Activated CD8-positive, alpha-beta memory T cell treated with anti-CD3 and anti-CD28 coated beads, Interleukin-2, amount 50 U/mL, for 1 hour (primary cell): ENCODE measurements at regions not wholly inside any gene's neighbourhood (a gene's known extent, or its start where the extent isn't known, plus 50 kb on each side); places are given as distances from the start of the nearest gene placed in this dataset.
"Not testable (repeated sequence)": the region's sequence is repeated elsewhere in the genome, so short reads cannot be mapped to it uniquely, and the experiment has no call there.

Experiments
- DNase-seq: peaks from one replicate; pipeline ENCODE4 v3.0.0-alpha.2; 2020; ENCODE audit errors: extremely low read depth

DNA sequence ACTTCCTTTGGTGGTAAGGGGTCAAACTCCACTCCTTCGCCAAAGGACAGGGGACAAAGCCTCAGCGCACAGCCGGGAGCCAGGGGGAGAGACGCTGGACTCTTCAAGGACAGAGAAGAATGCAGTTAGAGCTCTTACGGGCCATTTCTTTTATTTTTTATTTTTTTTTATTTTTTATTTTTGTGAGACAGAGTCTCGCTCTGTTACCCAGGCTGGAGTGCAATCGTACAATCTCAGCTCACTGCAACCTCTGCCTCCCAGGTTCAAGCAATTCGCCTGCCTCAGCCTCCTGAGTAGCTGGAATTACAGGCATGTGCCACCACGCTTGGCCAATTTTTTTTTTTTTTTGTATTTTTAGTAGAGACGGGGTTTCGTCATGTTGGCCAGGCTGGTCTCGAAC lies 93.2 kb upstream of the RPH3AL start, which contains the start of gene RFLNB:
Gene RFLNB, minus strand, starts transcription at position 101 of the 400 bp plus-strand sequence.
- DNase-seq, result not testable (repeated sequence)

DNA sequence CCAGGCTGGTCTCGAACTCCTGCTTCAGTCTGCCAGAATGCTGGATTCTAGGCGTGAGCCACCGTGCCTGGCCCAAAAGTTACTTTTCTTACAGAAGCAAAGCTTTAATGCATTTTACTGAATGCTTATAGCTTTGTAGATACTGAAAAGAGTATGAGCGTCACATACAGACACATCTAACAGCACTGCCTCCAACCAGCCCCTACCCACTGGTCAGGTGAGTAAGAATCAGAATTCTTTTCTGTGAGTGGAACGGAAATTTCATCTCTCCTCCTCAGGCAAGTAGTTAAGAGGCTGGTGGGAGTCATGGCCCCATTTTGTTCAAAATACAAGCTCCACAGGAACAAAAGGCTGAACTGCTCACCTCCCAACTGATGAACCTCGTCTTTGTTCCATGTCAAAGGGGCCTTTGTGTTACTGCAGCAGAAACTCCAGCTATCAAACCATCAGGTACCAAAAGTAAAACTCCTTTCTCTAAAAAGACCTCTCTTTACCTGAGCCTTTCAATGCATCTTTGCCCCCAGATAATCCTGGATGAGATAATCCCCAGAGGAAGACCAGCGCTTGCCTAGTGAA lies 92.4 kb upstream of the RPH3AL start:
- no peak for DNase-seq

DNA sequence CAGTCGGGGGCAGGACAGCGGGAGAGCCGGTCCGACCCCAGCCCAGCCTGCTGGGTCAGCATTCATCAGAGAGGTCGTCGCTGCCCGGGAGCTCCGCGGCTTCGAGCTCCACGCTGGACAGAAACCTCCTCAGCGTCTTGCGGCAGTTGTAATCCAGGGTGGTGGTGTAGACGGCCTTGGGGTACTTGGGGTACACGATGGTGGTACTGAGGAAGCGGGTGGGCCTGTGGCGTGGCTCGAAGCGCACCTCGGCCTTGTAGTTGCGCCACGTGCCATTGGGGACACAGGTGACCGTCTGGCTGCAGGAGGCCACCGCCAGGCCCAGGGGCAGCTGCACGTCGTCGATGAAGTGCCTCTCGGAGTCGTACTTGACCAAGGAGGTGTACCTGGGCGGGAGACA lies 90.5 kb upstream of the RPH3AL start:
- DNase-seq, result no peak

DNA sequence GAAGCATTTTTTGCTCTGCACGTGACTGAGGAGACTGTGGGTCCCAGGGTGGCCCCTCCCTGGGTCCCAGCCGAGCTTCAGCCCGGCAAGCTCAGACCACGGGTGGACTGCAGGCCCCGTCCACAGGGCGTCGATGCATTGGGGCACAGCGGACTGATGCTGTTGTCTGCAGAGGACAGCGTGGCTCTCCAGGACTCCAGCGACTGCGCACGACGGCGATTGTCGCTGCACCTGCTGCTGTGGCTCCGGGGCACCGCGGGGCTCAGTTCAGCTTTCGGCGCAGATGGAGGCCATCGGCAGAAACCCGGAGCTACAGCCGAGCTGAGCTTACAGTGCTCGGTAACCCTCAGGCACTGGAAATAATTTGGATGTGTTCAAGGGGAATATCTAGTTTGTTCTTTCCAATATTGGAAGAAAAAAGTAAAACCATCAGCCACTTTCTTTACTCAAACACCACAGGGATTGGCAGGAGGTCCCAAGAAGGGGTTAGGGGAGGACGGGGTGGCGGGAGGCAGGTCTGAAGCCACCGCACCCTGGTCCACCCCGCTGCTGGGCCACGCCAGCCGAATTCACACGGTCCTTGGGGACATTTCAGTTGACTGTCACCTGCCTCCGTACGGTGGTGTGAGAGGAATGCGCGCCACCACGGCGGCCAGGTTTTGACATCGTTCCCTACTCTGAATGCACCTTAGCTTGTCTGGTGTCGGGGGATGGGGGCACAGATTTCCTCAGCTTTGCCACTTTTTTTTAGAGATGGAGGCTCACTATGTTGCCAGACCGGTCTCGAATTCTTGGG lies 88.7 kb upstream of the RPH3AL start:
- no peak for DNase-seq

DNA sequence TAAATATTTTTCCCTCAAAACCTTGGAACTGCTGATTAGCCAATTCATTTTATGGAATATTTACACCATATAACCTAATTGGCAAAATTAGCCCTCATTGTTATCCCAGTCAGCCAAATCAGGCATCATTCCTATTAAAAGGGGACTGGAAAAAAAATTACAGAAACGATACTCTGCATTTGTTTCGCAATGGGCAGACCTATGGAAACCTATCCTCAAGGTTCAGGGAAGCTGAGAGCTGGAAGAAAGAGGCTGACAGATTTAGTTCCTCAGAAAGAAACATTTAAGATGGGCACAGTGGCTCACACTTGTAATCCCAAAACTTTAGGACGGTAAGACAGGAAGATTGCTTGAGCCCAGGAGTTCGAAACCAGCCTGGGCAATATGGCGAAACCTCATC lies 85.6 kb upstream of the RPH3AL start:
- no peak for DNase-seq

DNA sequence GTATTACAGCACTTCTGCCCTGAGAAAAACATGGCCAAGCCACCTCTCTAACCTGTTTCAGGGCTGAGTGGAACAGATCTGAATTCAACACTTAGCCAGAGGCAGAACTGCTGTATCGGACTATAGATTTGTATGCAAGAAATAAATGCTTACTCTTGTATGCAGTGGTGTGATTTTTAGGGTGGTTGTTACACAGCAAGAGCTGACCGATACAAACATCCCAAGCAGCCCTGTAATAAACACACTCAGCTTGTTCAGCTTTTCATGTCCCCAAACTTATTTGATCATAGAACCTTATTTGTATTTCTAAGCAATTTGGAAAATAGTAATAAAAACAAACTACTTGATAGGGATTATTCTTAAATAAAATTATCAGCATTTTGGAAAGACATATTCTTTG lies 84.9 kb upstream of the RPH3AL start:
- DNase-seq, result no peak

DNA sequence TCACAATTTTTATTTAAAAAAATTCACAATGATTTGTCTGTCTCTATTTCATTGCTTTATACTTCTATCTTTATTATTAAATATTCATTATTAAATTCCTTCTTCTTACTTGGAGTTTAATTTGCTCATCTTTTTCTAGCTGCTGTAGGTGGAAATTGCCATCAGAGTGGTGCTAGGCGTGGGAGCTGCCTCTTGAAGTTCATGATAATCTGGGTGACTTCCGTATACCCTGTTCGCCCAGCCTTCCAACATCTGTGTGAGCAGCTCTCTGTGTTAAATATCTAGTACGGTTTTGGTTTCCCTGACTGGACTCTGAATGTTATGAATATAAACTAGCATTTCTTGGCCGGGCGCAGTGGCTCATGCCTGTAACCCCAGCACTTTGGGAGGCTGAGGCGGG lies 84.0 kb upstream of the RPH3AL start:
- no peak for DNase-seq

DNA sequence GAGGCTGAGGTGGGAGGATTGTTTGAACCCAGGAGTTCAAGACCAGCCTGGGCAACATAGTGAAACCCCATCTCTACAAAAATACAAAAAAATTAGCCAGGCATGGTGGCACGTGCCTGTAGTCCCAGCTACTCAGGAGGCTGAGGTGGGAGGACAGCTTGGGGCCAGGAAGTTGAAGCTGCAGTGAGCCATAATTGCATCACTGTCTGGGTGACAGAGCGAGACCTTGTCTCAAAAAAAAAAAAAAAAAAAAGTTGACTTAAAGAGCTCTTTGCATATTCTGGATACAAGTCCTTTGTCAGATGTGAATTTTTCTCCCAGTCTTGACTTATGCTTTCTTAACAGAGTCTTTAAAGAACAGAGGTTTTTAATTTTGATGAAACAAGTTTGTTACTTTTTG lies 79.9 kb upstream of the RPH3AL start:
- not testable (repeated sequence) for DNase-seq

DNA sequence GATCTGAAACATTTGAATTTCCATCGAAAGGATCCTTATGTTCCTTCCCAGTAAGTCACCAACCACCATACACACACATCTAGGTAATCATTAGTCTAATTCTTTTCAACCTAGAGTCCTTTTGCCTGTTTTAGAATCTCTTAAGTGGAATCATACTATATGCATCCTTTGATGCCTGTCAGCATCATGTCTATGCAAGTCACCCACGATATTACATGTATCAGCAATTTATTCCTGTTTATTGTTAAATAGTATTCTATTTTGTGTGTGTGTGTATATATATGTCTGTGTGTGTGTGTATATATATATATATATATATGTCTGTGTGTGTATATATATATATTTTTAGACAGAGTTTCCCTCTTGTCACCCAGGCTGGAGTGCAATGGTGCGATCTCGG lies 78.9 kb upstream of the RPH3AL start:
- no peak for DNase-seq

DNA sequence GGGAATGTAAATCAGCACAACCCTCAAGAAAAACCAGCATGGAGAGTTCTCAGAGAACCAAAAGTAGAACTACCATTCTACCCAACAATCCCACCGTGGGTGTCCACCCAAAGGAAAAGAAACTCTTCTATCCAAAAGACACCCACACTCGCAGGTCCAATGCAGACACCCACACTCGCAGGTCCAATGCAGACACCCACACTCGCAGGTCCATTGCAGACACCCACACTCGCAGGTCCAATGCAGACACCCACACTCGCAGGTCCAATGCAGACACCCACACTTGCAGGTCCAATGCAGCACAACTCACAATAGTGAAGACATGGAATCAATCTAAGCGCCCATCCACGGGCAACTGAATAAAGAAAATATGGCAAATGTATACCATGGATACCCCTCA lies 77.0 kb upstream of the RPH3AL start:
- DNase-seq, result no peak

DNA sequence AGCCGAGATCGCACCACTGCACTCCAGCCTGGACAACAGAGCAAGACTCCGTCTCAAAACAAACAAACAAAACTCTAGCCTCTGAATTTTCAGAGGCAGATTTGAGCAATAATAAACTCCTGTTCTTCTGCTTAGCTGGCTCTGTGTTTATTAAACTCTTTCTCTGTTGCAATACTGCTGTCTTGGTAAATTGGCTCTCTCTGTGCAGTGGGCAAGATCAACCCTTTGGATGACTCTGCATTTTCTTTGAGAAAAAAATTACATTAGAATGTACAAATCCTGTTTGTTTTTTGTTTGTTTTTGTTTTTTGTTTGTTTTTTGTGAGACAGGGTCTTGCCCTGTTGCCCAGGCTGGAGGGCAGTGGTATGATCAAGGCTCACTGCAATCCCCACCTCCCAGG lies 75.8 kb upstream of the RPH3AL start:
- DNase-seq, result no peak

DNA sequence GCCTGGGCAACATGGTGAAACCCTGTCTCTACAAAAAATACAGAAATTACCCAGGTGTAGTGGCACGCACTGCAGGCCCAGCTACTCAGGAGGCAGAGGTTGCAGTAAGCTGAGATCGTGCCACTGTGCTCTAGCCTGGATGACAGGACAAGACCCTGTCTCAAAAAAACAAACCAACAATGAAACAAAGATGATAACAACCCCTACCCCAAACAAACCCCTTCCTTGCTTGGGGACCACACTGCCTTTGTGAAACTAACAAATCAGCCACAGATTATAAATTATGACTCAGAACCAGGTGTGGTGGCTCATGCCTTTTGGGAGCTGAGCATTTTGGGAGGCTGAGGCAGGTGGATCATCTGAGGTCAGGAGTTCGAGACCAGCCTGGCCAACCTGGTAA lies 75.3 kb upstream of the RPH3AL start:
- DNase-seq, result no peak

DNA sequence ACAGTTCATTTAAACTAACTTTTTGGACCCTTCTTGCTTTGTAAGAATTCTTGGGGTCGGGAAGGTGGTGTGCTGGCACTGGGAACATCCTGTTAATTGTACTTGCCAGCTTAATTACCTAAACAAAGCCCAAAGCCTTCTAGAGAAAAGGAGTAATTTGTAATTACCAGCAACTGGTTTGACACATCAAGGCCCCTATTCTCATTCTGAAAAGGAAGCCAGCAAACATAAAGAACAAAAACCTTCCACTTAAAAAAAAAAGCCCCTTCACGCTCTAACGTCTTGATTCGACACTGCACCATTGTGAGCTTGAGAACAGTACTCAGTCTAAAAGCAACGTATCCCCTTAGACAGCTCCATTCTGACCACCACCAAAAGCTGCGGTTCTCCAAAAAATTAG lies 74.7 kb upstream of the RPH3AL start:
- no peak for DNase-seq

DNA sequence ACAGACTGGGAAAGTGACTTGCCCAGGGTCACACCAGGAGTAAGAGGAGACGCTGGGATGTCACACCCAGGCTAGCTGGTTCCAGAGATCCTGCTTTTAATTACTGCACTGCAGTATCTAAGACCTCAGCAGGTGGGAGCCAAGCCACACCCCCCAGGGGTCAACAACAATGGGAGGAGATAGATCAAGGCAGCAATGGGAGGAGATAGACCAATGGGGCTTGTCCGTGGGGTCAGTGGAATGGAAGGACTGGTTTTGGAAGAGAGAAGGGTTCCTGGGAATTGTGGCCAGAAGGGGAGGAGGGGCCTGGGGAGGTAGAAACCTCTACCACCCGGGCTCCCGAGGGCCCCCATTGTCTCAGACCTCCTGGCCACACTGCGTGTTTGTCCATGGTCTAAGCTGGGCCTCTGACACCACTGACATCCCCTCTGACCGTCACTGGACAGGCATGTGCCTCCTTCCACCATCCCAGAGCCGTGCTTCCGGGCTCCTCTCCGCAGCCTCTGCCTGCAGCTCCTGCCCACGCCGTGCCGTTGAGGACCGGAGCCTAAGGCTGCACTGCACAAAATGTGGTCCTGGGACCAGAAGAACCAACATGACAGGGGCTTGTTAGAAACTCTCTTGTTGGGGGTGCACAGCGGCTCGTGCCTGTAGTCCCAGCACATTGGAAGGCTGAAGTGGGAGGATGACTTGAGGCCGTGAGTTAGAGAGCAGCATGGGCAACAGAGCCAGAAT lies 69.8 kb upstream of the RPH3AL start:
- DNase-seq, result no peak

DNA sequence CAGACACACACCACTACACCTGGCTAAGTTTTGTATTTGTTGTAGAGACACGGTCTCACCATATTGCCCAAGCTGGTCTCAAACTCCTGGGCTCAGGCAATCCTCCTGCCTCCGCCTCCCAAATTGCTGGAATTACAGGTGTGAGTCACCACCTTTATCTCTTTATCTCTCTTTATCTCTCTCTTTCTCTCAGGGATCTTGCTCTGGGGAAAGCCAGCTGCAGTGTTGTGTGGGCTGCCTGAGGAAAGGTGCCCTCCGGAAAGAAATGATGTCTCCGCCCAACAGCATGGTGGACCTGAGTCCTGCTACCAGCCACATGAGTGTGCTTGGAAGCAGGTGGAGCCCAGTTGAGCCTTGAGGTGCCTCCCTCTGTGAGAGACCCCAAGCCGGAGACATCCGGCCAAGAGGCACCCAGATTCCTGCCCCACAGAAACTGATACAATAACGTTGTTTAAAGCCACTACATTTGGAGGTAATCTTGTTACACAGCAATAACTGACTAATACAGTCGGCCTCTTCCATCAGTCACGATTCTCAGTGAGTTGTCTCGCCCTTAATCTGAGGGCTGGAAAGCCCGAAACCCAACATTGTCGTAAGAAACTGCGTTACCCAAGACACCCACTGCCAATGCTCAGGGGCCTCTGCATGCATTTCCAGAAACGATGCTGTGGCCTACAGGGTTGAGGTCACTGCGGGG lies 68.0 kb upstream of the RPH3AL start:
- no peak for DNase-seq

DNA sequence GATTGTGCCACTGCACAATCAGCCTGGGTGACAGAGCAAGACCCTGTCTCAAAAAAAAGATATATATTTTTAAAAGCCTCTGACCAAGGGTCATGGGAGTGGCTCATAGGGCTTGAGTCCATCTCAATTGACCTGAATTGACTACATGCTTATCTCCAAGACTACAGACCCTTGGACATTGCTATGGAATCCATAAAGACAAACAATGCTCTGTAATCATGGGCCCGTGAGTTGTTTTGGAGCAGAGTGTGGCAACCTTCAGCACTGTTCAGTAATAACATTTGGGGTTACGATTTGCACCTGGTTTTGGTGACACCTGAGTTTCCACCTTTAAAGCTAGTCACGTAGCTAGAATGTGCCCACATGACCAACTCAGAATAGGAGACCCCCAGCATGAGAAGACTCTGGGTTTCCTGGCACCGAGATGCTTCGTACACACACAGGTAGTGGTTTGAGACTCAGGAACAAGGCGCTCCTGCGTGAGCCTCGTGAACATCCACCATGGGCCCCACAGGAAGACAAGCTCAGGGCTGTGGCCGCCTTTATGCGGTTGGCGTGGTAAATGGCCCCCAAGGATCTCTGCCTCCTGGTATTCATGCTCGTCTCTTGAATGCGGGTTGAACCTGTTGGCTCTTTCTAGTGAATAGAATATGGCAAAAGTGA lies 66.6 kb upstream of the RPH3AL start:
- DNase-seq, result no peak

DNA sequence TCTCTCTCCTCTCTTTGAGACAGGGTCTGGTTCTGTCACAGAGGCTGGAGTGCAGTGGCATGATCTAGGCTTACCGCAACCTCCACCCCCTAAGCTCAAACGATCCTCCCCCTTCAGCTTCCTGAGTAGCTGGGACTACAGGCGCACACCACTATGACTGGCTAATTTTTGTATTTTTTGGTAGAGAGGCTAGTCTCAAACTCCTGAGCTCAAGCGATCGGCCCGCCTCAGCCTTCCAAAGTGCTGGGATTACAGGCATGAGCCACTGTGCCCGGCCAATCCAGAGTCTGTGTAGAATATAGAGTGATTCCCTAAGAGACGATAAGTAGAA lies 65.8 kb upstream of the RPH3AL start:
- DNase-seq, result no peak

DNA sequence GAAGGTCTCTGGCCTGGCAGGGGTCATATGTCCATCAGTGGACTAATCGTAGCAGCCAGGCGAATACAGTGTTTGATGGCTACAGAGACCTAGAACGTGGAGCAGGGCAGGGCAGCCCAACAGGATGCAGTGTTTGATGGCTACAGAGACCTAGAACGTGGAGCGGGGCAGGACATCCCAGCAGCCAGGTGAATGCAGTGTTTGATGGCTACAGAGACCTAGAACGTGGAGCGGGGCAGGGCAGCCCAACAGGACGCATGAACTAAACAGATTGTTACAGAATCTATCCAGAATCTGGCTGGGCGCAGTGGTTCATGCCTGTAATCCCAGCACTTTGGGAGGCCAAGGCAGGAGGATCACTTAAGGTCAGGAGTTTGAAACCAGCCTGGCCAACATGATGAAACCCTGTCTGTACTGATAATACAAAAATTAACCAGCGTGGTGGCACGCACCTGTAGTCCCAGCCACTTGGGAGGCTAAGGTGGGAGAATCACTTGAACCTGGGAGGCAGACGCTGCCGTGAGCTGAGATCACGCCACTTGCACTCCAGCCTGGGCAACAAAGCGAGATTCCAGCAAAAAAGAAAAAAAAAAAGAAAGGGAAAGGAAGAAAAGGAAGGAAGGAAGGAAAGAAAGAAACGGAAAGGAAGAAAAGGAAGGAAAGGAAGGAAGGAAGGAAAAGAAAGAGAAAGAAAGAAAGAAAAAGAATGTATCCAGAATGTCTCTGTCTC lies 65.2 kb upstream of the RPH3AL start:
- DNase-seq, result no peak

DNA sequence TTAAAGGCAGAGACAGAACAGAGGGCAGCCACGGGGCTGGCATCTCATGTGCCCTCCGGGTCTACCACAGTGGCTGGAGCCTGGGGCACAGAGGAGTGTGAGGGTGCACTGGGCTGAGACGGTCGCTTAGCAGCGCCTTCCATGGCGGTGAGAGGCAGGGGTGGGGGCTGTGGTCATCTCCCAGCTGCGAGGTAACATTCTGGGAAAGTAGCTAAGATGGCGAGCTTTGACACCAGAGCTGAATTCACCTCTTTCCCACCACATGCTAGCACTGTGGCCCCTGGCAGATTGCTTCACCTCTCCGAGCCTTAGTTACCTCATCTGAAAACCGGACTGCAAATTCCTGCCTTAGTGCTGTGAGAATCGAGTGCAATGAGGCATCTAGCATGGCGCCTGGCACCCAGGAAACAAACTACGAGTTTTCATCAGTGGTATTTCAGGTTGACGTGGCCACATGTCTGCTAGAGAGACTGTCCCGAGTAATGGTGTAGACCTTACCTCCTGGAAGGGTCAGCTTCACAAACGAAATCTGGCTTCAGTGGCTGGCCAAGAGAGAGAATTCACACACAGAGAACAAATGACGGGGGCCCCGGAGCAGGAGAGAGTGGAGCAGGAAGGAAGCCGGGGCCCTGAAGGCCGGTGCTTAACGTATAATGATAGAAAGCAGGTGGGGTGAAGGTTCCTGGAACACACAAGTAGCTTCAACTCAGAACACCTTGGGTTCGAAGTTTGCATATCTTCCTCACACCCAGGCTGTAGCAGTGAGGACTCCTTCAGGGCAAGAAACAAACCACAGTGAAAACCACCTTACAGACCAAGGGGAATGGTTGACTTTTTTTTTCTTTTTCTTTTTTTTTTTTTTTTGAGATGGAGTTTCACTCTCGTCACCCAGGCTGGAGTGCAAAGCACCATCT lies 63.9 kb upstream of the RPH3AL start:
- no peak for DNase-seq

DNA sequence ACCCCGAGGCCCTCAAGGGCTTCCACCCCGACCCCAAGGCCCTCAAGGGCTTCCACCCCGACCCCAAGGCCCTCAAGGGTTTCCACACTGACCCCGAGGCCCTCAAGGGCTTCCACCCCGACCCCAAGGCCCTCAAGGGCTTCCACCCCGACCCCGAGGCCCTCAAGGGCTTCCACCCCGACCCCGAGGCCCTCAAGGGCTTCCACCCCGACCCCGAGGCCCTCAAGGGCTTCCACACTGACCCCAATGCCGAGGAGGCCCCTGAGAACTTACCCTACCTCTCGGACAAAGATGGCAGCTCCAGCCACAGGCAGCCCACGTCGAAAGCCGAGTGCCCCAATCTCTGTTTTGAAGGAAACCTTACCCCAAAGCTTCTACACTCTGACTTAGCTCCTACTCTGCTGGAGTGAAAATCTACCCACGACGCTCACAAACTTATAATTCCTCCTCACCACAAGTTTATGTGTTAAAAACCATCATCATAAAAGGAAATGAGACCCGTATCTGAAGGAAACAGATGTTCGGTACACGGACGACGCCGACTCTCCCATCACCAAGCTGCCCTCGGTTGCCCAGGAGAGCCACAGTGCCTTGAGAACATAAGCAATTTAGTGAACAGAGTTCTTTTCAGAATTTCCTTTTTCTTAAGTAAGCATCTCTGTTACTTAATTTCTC lies 61.2 kb upstream of the RPH3AL start:
- no peak for DNase-seq
